ENCODE measurements at regions not wholly inside any gene's neighbourhood (a gene's known extent, or its start where the extent isn't known, plus 50 kb on each side); places are given as distances from the start of the nearest gene placed in this dataset.
A peak's percentile ranks its signal among the peaks of the same experiment; 100 is the strongest.

DNA sequence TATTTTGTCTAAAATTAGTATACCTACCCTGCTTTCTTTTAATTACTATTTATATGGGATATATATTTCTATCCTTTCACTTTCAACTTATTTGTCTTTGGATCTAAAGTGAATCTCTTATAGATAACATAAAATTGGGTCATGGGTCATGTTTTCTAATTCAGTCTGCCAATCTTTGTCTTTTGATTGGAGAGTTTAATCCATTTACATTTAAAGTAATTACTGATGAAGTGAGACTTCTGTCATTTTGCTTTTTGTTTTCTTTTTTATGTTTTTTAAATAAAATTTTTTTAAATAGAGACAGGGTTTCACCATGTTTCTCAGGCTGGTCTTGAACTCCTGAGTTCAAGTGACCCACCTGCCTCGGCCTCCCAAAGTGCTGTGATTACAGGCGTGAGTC, 50.5 kb upstream of the PRDM1 start:
- no peak for DNase-seq (ENCODE audit: low spot score)

DNA sequence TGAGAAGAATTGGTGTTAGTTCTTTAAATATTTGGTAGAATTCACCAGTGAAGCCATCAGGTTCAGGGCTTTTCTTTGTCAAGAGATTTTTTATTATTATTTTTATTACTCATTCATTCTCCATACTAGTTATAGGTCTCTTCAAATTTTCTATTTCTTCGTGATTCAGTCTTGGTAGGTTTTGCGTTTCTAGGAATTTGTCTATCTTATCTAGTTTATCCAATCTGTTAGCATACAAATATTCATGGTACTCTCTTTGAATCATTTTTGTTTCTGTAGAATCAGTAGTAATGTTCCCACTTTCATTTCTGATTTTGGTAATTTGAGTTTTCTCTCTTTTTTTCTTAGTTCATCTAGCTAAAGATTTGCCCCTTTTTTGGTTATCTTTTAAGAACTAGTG, 52.3 kb upstream of the PRDM1 start:
- no peak for DNase-seq (ENCODE audit: low spot score)

- DNase-seq (ENCODE audit: low spot score) = no peak
Observed at GRCh38 chr6:106027758-106028157, 58.4 kb upstream of the PRDM1 start.

GRCh38 chr6:106026748-106027715, 59.1 kb upstream of the PRDM1 start:
- peak; percentile 18 for DNase-seq (ENCODE audit: low spot score)

- DNase-seq (ENCODE audit: low spot score) = peak; percentile 30
Observed at GRCh38 chr6:106025655-106026054, 60.5 kb upstream of the PRDM1 start.

DNA sequence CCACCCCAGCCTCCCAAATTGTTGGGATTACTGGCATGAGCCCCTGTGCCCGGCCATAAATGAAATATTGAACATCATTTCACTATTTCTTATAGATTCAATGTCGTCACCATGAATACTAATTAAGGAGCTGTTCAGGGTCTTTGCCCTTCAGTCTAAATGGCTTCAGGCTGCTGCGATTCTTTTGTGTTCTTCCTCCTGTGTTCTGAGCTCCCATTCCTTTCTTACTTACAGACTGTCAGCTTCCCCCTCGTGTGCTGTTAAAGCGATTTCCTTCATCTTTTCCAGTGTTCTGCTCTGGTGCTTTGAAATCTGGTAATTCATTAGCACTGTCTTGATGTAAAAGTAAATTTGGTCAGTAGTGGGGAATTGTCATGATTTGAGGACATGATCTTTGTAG, 63.3 kb upstream of the PRDM1 start:
- no peak for DNase-seq (ENCODE audit: low spot score)

GRCh38 chr6:106017454-106017853, 68.7 kb upstream of the PRDM1 start:
- no peak for DNase-seq (ENCODE audit: low spot score)

GRCh38 chr6:106014955-106015354, 71.2 kb upstream of the PRDM1 start:
- no peak for DNase-seq (ENCODE audit: low spot score)

DNA sequence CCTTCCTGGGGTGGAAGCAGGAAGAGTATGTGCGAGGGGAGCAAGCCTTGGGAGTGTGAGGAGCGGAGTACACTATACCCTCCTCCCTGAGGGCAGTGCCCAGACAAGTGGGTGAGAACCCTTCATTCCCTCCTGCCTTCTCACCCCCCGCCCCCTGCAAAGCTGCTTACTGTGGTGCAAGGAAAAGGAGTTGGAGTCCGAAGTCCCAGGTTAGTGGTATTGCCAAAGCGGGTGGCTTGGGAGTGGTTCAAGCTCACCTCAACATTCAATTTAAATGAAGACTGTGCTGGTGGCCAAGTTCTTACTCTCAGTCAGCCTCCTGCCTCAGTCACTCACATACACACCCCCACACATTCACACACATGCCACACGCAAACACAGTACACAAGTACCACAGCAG, 74.7 kb upstream of the PRDM1 start:
- DNase-seq (ENCODE audit: low spot score) = no peak

DNA sequence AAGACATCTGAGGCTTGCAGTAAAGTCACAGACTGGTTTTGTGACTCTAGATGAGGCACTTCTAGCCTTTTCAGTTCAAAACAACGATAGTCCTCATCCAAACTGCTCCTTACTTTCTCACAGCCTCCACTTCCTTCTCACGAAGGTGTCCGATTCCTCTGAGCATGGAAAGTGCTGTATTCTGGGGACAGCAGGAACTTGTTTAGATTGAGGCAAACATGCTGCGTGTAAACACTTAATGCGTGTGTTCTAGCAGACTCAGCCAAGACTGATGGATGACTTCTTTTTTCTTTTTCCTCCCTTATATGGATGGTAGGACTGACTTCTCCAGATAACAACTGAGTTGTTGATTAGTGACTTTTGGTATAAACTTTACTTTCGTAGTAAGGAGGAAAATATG, 80.2 kb upstream of the PRDM1 start:
- DNase-seq (ENCODE audit: low spot score) = no peak

GRCh38 chr6:106005013-106005412, 81.1 kb upstream of the PRDM1 start:
- DNase-seq (ENCODE audit: low spot score) = no peak

GRCh38 chr6:106003268-106003987, 82.7 kb upstream of the PRDM1 start:
- no peak for DNase-seq (ENCODE audit: low spot score)

- no peak for DNase-seq (ENCODE audit: low spot score)
Observed at GRCh38 chr6:106002005-106002404, 84.1 kb upstream of the PRDM1 start.

DNA sequence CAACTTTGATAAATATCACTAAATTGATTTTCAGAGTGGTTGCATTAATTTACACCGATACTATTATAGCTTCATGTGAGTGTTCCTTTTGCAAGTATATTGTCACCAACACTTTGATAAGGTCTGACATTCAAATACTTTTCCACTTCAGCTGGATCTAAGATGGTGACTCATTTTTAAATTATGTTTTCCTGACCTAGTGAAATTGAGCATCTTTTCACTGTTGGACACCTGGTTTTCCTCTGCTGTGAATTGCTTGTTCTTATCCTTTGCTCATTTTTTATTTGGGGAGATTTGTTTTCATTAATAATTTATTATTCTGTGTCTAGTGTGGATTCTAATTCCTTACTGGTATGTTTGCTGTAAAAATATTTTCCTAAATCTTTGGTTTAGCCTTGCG, 85.2 kb upstream of the PRDM1 start:
- no peak for DNase-seq (ENCODE audit: low spot score)

- DNase-seq (ENCODE audit: low spot score) = no peak
Observed at GRCh38 chr6:105997482-105997881, 88.7 kb upstream of the PRDM1 start.

GRCh38 chr6:105995391-105995865, 90.7 kb upstream of the PRDM1 start:
- no peak for DNase-seq (ENCODE audit: low spot score)

DNA sequence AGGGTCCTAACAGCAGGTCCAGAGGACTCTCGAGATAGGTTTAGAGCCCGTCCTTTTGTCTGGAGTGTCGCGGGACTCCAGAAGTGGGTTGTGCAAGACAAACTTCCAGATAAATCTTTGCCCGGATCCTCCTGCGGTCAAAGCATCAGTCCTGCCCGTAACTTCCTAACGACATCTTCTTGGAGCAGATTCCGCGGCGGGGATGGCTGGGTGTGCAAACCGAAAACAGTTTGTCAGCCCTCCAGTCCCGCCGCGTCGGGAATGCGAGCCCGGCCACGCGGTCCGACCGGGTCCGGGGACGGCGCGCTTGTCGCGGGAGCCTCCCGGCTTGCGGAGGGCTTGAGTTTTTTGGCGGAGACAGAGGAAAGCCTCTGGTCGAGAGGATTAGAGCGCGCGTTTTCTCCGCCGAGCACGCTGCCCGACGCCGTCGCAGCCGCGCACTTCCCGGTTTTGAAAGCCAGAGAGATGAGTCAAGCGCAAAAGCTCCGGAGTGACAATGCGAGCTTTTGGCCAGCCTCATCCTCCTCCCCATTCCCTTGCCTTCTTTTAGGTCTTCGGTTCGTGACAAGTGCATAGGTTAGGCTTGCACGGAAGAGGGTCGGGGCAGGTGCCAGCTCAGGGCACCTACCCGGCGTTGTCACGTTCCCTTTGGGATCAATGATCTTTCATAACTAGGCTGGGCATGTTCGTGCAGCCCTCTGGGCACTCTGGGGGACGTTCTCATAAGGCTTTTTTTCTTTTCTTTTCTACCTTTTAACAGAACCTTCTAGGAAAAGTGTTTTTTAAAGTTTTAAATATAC, 91.3 kb upstream of the PRDM1 start:
- DNase-seq (ENCODE audit: low spot score) = peak; percentile 83

- peak; percentile 67 for DNase-seq (ENCODE audit: low spot score)
Observed at GRCh38 chr6:105994118-105994590, 92.0 kb upstream of the PRDM1 start.

GRCh38 chr6:105993341-105994117, 92.6 kb upstream of the PRDM1 start:
- DNase-seq (ENCODE audit: low spot score) = no peak

DNA sequence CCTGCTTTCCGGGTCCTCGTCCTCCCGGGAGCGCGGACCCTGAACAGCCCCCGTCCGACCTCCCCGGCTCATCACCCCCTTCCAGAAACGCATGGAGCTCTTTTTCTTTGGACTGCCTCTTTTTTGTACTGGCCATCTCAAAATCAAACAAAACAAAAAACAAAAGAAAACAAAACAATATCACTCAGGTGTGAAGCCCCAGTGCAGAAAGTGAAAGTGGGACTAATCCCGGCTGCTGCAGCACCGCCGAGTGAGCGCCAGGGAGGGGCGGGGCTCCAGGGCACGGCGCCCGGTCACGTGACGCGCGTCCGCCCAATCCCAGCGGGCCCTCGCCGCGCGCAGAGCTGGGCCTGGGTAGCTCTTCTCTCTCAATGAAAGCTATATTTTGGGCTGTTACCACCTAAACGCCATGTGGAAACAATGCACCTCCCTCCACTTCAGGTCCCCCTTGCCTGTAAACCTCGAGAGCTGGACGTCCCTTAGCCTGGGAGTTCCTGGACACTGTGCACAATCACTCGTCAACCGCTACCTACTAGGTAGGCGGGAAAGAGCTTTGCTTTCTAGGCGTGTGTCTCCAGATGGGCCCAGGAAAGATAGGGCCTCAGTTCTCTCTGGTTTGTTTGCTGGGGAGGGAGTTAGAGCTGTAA, 93.7 kb upstream of the PRDM1 start:
- DNase-seq (ENCODE audit: low spot score) = peak; percentile 96
